ENCODE measurements at regions not wholly inside any gene's neighbourhood (a gene's known extent, or its start where the extent isn't known, plus 50 kb on each side); places are given as distances from the start of the nearest gene placed in this dataset.

DNA sequence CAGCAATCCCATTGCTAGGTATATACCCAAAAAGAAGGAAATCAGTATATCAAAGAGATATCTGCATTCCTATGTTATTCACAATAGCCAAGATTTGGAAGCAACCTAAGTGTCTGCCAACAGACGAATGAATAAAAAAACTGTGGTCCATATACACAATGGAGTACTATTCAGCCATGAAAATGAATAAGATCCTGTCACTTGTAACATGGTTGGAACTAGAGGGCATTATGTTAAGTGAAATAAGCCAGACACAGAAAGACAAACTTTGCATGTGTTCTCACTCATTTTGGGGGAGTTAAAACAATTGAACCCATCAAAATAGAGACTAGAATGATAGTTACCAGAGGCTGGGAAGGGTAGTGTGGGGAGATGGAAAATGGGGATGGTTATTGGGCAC is 323.5 kb upstream of the NFE2L3 start:
- TF ChIP-seq, protein P1, sequence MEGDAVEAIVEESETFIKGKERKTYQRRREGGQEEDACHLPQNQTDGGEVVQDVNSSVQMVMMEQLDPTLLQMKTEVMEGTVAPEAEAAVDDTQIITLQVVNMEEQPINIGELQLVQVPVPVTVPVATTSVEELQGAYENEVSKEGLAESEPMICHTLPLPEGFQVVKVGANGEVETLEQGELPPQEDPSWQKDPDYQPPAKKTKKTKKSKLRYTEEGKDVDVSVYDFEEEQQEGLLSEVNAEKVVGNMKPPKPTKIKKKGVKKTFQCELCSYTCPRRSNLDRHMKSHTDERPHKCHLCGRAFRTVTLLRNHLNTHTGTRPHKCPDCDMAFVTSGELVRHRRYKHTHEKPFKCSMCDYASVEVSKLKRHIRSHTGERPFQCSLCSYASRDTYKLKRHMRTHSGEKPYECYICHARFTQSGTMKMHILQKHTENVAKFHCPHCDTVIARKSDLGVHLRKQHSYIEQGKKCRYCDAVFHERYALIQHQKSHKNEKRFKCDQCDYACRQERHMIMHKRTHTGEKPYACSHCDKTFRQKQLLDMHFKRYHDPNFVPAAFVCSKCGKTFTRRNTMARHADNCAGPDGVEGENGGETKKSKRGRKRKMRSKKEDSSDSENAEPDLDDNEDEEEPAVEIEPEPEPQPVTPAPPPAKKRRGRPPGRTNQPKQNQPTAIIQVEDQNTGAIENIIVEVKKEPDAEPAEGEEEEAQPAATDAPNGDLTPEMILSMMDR (IDR thresholded peaks at IDR 0.05; ENCODE audit: control insufficient read depth, extremely low read depth, insufficient read depth), result no peak
- no peak overlapping the region for H3K4me3 ChIP-seq (ENCODE audit: low read depth, low read length)
- DNase-seq (ENCODE audit: low read depth), result no peak

DNA sequence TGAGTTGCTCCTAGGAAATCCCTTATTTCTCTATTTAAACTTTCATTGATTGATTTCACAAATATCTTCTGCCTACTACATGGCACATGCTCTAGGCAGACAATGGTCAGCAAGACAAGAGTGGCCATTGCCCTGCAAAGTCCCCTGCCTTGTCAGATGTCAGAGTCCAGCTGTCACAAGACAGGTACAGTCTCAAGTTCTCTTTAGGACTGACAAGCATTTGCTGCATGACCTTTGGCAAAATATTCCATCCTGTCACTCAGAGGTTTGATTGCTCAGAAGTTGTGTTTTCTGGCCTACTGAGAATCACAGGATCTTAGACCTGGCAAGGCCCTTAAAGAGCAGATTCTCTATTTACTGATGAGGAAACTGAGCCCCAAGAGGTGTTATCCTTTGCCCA is 322.3 kb upstream of the NFE2L3 start:
- TF ChIP-seq, protein P1 (IDR thresholded peaks at IDR 0.05; ENCODE audit: control insufficient read depth, extremely low read depth, insufficient read depth), result no peak
- H3K4me3 ChIP-seq (ENCODE audit: low read depth, low read length), result no peak overlapping the region
- DNase-seq (ENCODE audit: low read depth), result no peak

DNA sequence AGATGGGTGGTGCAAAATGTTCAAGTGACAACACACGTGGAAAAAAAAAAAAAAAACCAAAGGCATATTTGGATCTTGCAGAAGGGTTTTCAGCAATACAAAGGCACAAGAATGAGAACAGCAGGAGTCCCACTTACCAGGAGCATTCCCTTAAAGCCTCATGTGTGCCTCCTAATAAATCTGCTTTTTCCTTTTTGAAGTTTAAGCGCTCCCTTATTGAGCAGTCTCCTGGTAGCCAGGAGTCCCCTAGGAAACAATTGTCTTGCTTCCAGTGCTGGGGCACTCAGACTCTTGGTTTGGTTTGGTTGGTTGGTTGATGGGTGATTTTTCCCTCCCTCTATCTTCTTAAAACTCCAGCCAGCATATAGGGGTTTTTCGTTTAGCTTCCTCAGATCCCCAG is 321.8 kb upstream of the NFE2L3 start:
- no peak overlapping the region for H3K4me3 ChIP-seq (ENCODE audit: low read depth, low read length)
- TF ChIP-seq, protein P1 (IDR thresholded peaks at IDR 0.05; ENCODE audit: control insufficient read depth, extremely low read depth, insufficient read depth), result no peak
- DNase-seq (ENCODE audit: low read depth), result no peak

DNA sequence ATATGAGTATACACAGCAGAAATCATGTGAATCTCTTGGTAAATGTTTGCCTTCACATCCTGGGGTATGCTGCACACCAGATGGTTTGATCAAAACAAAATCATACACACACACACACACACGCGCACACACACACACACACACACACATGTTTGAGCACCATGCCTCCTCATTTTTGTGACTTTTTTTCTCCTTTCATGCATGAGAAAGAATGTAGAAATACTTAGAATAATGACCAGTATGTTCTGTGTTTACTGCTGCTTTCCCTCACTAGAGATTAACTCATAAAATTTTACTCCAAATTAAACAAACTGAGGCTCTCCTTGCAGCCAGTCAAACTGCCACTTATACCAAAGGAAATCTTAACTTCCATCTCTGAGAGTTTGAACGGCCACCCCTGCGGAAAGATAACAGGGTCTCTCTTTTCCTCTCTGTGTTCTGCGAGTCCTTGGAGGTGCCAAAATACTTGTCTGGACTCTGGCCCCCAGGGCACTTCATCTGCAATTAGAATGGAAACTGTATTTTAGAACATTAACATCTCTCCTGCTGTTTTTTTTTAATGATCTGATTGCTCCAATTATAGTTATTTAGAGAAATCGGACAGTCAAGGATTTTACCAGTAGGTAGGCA is 320.8 kb upstream of the NFE2L3 start:
- no peak overlapping the region for H3K4me3 ChIP-seq (ENCODE audit: low read depth, low read length)
- DNase-seq (ENCODE audit: low read depth), result peak; percentile 30

DNA sequence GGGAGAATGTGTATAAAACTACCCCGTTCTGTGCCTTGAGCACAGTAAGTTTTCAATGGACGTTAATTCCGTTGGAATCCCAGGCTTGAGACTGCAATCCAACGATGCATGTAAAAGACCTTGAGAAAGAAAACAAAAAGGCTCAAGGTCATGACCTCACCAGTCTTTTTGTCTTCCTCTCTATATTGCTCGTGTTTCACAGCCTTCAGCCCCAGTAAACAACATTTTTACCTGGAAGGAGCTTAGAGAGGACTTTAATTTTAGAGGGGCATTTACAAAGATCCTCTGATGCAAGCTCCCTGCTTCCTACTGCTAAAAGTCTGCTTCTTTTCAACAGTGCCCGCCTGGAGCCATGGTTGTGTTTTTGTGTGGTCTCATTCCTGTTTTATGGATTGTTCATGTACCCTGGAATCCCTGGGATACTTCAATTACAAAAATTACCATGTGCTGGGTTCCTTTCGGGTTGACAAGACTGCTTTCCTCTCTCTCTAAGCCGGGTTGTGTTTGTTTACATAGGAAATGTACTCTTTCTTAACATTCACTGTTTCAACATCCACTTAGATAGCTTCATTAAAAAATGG is 320.1 kb upstream of the NFE2L3 start:
- TF ChIP-seq, protein P1 (IDR thresholded peaks at IDR 0.05; ENCODE audit: control insufficient read depth, extremely low read depth, insufficient read depth), result no peak
- no peak overlapping the region for H3K4me3 ChIP-seq (ENCODE audit: low read depth, low read length)
- DNase-seq (ENCODE audit: low read depth), result no peak

More for the DNA sequence above, 320.8 kb upstream of the NFE2L3 start:
- TF ChIP-seq, protein P1 (IDR thresholded peaks at IDR 0.05; ENCODE audit: control insufficient read depth, extremely low read depth, insufficient read depth), result no peak

DNA sequence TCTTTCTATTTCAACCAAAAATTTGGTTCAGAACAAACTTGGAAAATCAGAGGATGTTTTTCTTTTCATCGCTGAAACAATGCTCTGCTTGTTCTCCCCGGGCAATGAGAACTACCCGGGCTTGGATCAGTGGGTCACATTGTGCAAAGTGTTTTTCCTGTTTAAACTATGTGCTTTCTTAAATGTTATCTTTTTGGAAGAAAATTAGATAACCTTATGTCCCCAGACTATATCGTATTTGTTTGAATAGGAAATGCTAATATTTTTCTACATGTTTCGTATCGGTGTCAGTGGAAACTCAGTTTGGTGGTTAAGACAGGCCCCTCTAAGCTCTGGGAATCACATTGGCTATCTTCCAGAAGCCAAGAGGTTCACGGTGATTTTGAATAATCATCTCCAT is 319.5 kb upstream of the NFE2L3 start:
- no peak for DNase-seq (ENCODE audit: low read depth)
- TF ChIP-seq, protein P1 (IDR thresholded peaks at IDR 0.05; ENCODE audit: control insufficient read depth, extremely low read depth, insufficient read depth), result no peak
- no peak overlapping the region for H3K4me3 ChIP-seq (ENCODE audit: low read depth, low read length)

DNA sequence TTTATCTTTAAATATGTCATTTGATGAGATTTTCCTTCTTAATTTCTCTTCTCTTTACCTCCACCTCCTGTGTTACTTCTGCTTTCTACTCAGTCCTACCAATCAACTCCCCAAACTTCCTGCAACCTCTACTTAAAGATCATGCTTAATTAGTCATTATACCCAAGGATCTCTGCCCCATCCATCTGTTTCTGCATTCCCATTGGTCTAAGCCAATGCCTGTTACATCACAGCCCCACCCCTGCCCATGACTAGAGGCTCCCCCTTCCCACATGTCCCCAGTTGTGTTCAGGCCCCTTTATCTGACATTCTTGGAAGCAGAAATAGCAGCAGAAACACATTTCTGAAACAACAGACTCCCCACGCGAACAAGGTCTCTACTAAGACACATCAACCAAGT is 319.1 kb upstream of the NFE2L3 start:
- H3K4me3 ChIP-seq (ENCODE audit: low read depth, low read length), result no peak overlapping the region
- TF ChIP-seq, protein P1 (IDR thresholded peaks at IDR 0.05; ENCODE audit: control insufficient read depth, extremely low read depth, insufficient read depth), result no peak
- DNase-seq (ENCODE audit: low read depth), result no peak

All from LNCaP clone FGC (cell line).